IMR-90 (cell line): ENCODE measurements at regions not wholly inside any gene's neighbourhood (a gene's known extent, or its start where the extent isn't known, plus 50 kb on each side); places are given as distances from the start of the nearest gene placed in this dataset.

Experiments used
- ATAC-seq: fragments of 200-7000 bp; cut with Tn5 transposase; 2 replicates; pipeline ENCODE4 v1.9.1; 2020; ENCODE audit warnings: low read depth, mild to moderate bottlenecking, moderate library complexity
- BruUV-seq: library from RNA; stranded (reverse); fragments of 400-500 nt; replicated peaks from 2 replicates; lab custom pipeline; 2021; lab: Mats Ljungman, UMichigan
- CTCF ChIA-PET: fragments of 300-600 bp; formaldehyde crosslinking; extraction: SDS; loops from one replicate; lab custom pipeline; 2021; ENCODE audit warnings: antibody characterized with exemption; lab: Yijun Ruan, JAX
- POLR2A ChIA-PET: fragments of 300-600 bp; sonication (Branson Sonifier 250); formaldehyde crosslinking; loops from one replicate; lab custom pipeline; 2022; ENCODE audit warnings: antibody characterized with exemption; ENCODE audit not compliant: unreplicated experiment; lab: Charles Lee
- DNase-seq: peaks from one replicate; pipeline ENCODE4 v3.0.0; 2013
- H2AFZ ChIP-seq: replicated peaks from 2 replicates; pipeline ENCODE3; 2013; ENCODE audit warnings: low read length, mild to moderate bottlenecking; ENCODE audit not compliant: poor library complexity
- H2AK5ac ChIP-seq: 2 replicates; pipeline ENCODE4 v1.6.1; 2013; ENCODE audit warnings: low read depth, low read length, inconsistent platforms
- H2AK9ac ChIP-seq: replicated peaks from 2 replicates; pipeline ENCODE3; 2013; ENCODE audit warnings: mild to moderate bottlenecking, low read depth, low read length, moderate library complexity; ENCODE audit not compliant: poor library complexity
- H2BK120ac ChIP-seq: 2 replicates; pipeline ENCODE4 v1.6.1; 2013; ENCODE audit warnings: low read depth, low read length, inconsistent platforms
- H2BK15ac ChIP-seq: 3 replicates; pipeline ENCODE4 v1.6.1; 2013; ENCODE audit warnings: low read depth, low read length, inconsistent platforms
- H2BK20ac ChIP-seq: 2 replicates; pipeline ENCODE4 v1.6.1; 2013; ENCODE audit warnings: low read depth, mild to moderate bottlenecking, inconsistent platforms, low read length, moderate library complexity
- H2BK5ac ChIP-seq: 2 replicates; pipeline ENCODE4 v1.6.1; 2013; ENCODE audit warnings: mild to moderate bottlenecking, low read depth, low read length, inconsistent platforms; ENCODE audit not compliant: poor library complexity, severe bottlenecking
- H3K14ac ChIP-seq: replicated peaks from 2 replicates; pipeline ENCODE4 v1.6.1; 2013; ENCODE audit warnings: low read depth, low read length, inconsistent platforms
- H3K18ac ChIP-seq: 2 replicates; pipeline ENCODE4 v1.6.1; 2013; ENCODE audit warnings: low read depth, low read length, control low read depth
- H3K23ac ChIP-seq: 2 replicates; pipeline ENCODE4 v1.6.1; 2013; ENCODE audit warnings: low read depth, low read length, inconsistent platforms
- H3K27ac ChIP-seq: 2 replicates; pipeline ENCODE4 v1.5.1; 2013; ENCODE audit warnings: mild to moderate bottlenecking, control low read depth, low read length; ENCODE audit not compliant: insufficient read depth
- H3K27me3 ChIP-seq: 2 replicates; pipeline ENCODE4 v1.6.1; 2013; ENCODE audit warnings: low read length; ENCODE audit not compliant: control insufficient read depth, insufficient read depth
- H3K36me3 ChIP-seq: 2 replicates; pipeline ENCODE4 v1.6.1; 2013; ENCODE audit warnings: low read length, mixed read lengths; ENCODE audit not compliant: control insufficient read depth, insufficient read depth
- H3K4ac ChIP-seq: 2 replicates; pipeline ENCODE4 v1.6.1; 2013; ENCODE audit warnings: low read depth, low read length, inconsistent platforms
- H3K4me1 ChIP-seq: 2 replicates; pipeline ENCODE4 v1.6.1; 2013; ENCODE audit warnings: low read length, mixed read lengths; ENCODE audit not compliant: control insufficient read depth, insufficient read depth
- H3K4me2 ChIP-seq: 2 replicates; pipeline ENCODE4 v1.6.1; 2013; ENCODE audit warnings: low read depth, mild to moderate bottlenecking, control low read depth, low read length, moderate library complexity
- H3K4me3 ChIP-seq: 2 replicates; pipeline ENCODE4 v1.5.1; 2013; ENCODE audit warnings: low read depth, mild to moderate bottlenecking, control low read depth, low read length, moderate library complexity; ENCODE audit not compliant: insufficient read depth
- H3K56ac ChIP-seq: 2 replicates; pipeline ENCODE4 v1.6.1; 2013; ENCODE audit warnings: low read length, inconsistent platforms; ENCODE audit not compliant: insufficient read depth; ENCODE audit errors: extremely low read depth
- H3K79me1 ChIP-seq, 2 experiments: 2 replicates each; pipeline ENCODE4 v1.6.1; 2013; ENCODE audit warnings: low read length in 2 of 2, inconsistent platforms in 1 of 2, low read depth in 1 of 2
- H3K9ac ChIP-seq: 2 replicates; pipeline ENCODE4 v1.6.1; 2013; ENCODE audit warnings: low read depth, low read length, control low read depth
- H3K9me1 ChIP-seq: 2 replicates; pipeline ENCODE4 v1.6.1; 2013; ENCODE audit warnings: low read length, inconsistent platforms; ENCODE audit not compliant: insufficient read depth
- H3K9me3 ChIP-seq: 2 replicates; pipeline ENCODE4 v1.6.1; 2013; ENCODE audit warnings: low read length; ENCODE audit not compliant: control insufficient read depth, insufficient read depth
- H4K20me1 ChIP-seq: 2 replicates; pipeline ENCODE4 v1.6.1; 2013; ENCODE audit warnings: low read length, inconsistent platforms; ENCODE audit not compliant: insufficient read depth
- H4K5ac ChIP-seq: 2 replicates; pipeline ENCODE4 v1.6.1; 2013; ENCODE audit warnings: mild to moderate bottlenecking, low read depth, low read length, control low read depth
- H4K8ac ChIP-seq, 2 experiments: 2 replicates each; pipeline ENCODE4 v1.6.1; 2013; ENCODE audit warnings: low read depth in 2 of 2, low read length in 2 of 2, control low read depth in 1 of 2, inconsistent platforms in 1 of 2
- H4K91ac ChIP-seq: 2 replicates; pipeline ENCODE4 v1.6.1; 2013; ENCODE audit warnings: low read depth, low read length, inconsistent platforms; ENCODE audit not compliant: insufficient read depth
- BHLHE40 ChIP-seq: fragments of 150-350 bp; IDR thresholded peaks from 2 replicates; pipeline ENCODE4 v1.6.1; 2016; ENCODE audit warnings: mild to moderate bottlenecking, low read depth, low read length
- CEBPB ChIP-seq: IDR thresholded peaks from 2 replicates; pipeline ENCODE4 v1.6.1; 2012; ENCODE audit warnings: low read depth, low read length, improper control_type of control experiment
- CHD1 ChIP-seq: IDR thresholded peaks from 2 replicates; pipeline ENCODE4 v1.6.1; 2012; ENCODE audit warnings: low read depth, low read length, improper control_type of control experiment
- CTCF ChIP-seq: conservative IDR thresholded peaks from 2 replicates; pipeline ENCODE4 v1.5.1; 2012; ENCODE audit warnings: mild to moderate bottlenecking, low read depth, low read length, improper control_type of control experiment
- ELK1 ChIP-seq: fragments of 150-350 bp; IDR thresholded peaks from 2 replicates; pipeline ENCODE4 v1.6.1; 2016; ENCODE audit warnings: low read depth, mild to moderate bottlenecking, low read length, moderate library complexity, borderline replicate concordance
- FOS ChIP-seq: fragments of 150-350 bp; IDR thresholded peaks from 2 replicates; pipeline ENCODE4 v1.6.1; 2016; ENCODE audit warnings: low read depth, low read length
- MAFK ChIP-seq: IDR thresholded peaks from 2 replicates; pipeline ENCODE4 v1.6.1; 2012; ENCODE audit warnings: low read depth, low read length, improper control_type of control experiment
- MAZ ChIP-seq: IDR thresholded peaks from 2 replicates; pipeline ENCODE4 v1.6.1; 2012; ENCODE audit warnings: low read depth, mild to moderate bottlenecking, low read length, improper control_type of control experiment, moderate library complexity, borderline replicate concordance
- MXI1 ChIP-seq: IDR thresholded peaks from 2 replicates; pipeline ENCODE4 v1.6.1; 2012; ENCODE audit warnings: low read depth, mild to moderate bottlenecking, low read length, moderate library complexity, borderline replicate concordance
- NFE2L2 ChIP-seq: fragments of 150-350 bp; IDR thresholded peaks from 2 replicates; pipeline ENCODE4 v1.6.1; 2016; ENCODE audit warnings: low read depth, mild to moderate bottlenecking, low read length
- POLR2A ChIP-seq: IDR thresholded peaks from 2 replicates; pipeline ENCODE4 v1.6.1; 2012; ENCODE audit warnings: mild to moderate bottlenecking, low read depth, low read length
- RAD21 ChIP-seq: IDR thresholded peaks from 2 replicates; pipeline ENCODE4 v1.6.1; 2012; ENCODE audit warnings: low read length, improper control_type of control experiment
- RCOR1 ChIP-seq: IDR thresholded peaks from 2 replicates; pipeline ENCODE4 v1.6.1; 2012; ENCODE audit warnings: mild to moderate bottlenecking, low read length, improper control_type of control experiment; ENCODE audit not compliant: insufficient replicate concordance
- RFX5 ChIP-seq: IDR thresholded peaks from 2 replicates; pipeline ENCODE4 v1.8.0; 2012; ENCODE audit warnings: low read depth, mild to moderate bottlenecking, low read length, moderate library complexity
- SMC3 ChIP-seq: fragments of 150-350 bp; IDR thresholded peaks from 2 replicates; pipeline ENCODE4 v1.6.1; 2016; ENCODE audit warnings: low read depth, mild to moderate bottlenecking, antibody characterized with exemption, low read length, moderate library complexity
- USF2 ChIP-seq: fragments of 150-350 bp; IDR thresholded peaks from 2 replicates; pipeline ENCODE4 v1.6.1; 2017; ENCODE audit warnings: mild to moderate bottlenecking, antibody characterized with exemption, low read length, low read depth
- WGBS, 2 experiments: methylation state at CpG; one replicate each; pipeline versions ENCODE4 v1.1.5 to v1.1.7; 2013; ENCODE audit warnings: missing lambda C conversion rate in 2 of 2; ENCODE audit not compliant: insufficient read length in 1 of 2; ENCODE audit errors: extremely low coverage in 2 of 2; 5-methylcytosine and 5-hydroxymethylcytosine counted together
- dilution Hi-C: fragments of 300-500 bp; cut with HindIII; formaldehyde crosslinking; loops from one replicate; pipeline ENCODE4 v1.14.3; 2018; ENCODE audit warnings: low sequenced_read_pairs; ENCODE audit not compliant: unreplicated experiment
- in situ Hi-C: fragments of 300-500 bp; cut with MboI; formaldehyde crosslinking; loops from 3 replicates; pipeline ENCODE4 v1.14.3; 2019; ENCODE audit warnings: low sequenced_read_pairs, inconsistent platforms, mixed read lengths
- intact Hi-C: fragments of 100-400 bp; cut with micrococcal nuclease; formaldehyde crosslinking; loops from 2 replicates; pipeline ENCODE4 v1.10.0; 2022

GRCh38 chr12:125852679-125853078, 787.4 kb downstream of the AACS start:
- Histone ChIP-seq H3K56ac (no peak overlapping the region), H3K9me1 (no peaks in the 10 kb centered on the region), H3K4ac (no peak overlapping the region), H3K27me3 (no peaks in the 10 kb centered on the region), H3K4me1 (no peaks in the 10 kb centered on the region), H3K4me2 (no peak overlapping the region), H3K36me3 (no peaks in the 10 kb centered on the region), H2BK15ac (no peak overlapping the region), H2AK9ac (no peak overlapping the region), H4K5ac (no peak overlapping the region), H4K20me1 (no peaks in the 10 kb centered on the region), H2BK120ac (no peak overlapping the region), H2AK5ac (no peak overlapping the region), H3K79me1 (no peaks in the 10 kb centered on the region), H3K27ac (no peak overlapping the region), H3K4me3 (no peak overlapping the region), H3K18ac (no peak overlapping the region), H2AFZ (no peak overlapping the region), H3K14ac (no peak overlapping the region), H4K8ac (no peak overlapping the region), H2BK20ac (no peak overlapping the region), H2BK5ac (no peak overlapping the region), H4K91ac (no peak overlapping the region), H3K9me3 (peaks cover 6% of the 10 kb centered on the region; the same call in 1 of the 2 replicates), H3K9ac (no peak overlapping the region), H3K23ac (no peak overlapping the region)
- CTCF ChIA-PET = no interaction called here
- BruUV-seq = no TSS peak
- ATAC-seq (no peak), DNase-seq (no peak)
- intact Hi-C loops = no loop called here
- POLR2A ChIA-PET = no interaction called here
- in situ Hi-C loops = no loop called here
- dilution Hi-C loops = no loop called here
- no peak for TF ChIP-seq POLR2A
- no peak for TF ChIP-seq BHLHE40
- no peak for TF ChIP-seq MXI1
- no peak for TF ChIP-seq RFX5
- no peak for TF ChIP-seq USF2
- TF ChIP-seq MAZ = no peak
- no peak for TF ChIP-seq ELK1
- TF ChIP-seq CEBPB = no peak
- TF ChIP-seq NFE2L2 = no peak
- no peak for TF ChIP-seq FOS
- no peak for TF ChIP-seq RAD21
- no peak for TF ChIP-seq SMC3
- no peak for TF ChIP-seq CTCF
- no peak for TF ChIP-seq CHD1
- TF ChIP-seq RCOR1 = no peak
- no peak for TF ChIP-seq MAFK
- WGBS, 2 experiments = no CpG with 5 or more reads among the region's 2 CpGs
